SK-N-SH (cell line): ENCODE measurements at regions not wholly inside any gene's neighbourhood (a gene's known extent, or its start where the extent isn't known, plus 50 kb on each side); places are given as distances from the start of the nearest gene placed in this dataset.

Source experiments
- CTCF ChIA-PET: fragments of 300-600, 350-600 bp; formaldehyde crosslinking; extraction: SDS; loops from one replicate; lab custom pipeline; 2021; lab: Yijun Ruan, JAX
- POLR2A ChIA-PET: fragments of 350-600 bp; sonication (Branson Sonifier 250); formaldehyde crosslinking; extraction: SDS; loops from one replicate; lab custom pipeline; 2020; ENCODE audit warnings: antibody characterized with exemption, inconsistent platforms; lab: Yijun Ruan, JAX
- DNase-seq: peaks from one replicate; pipeline ENCODE4 v3.0.0; 2012
- H2AFZ ChIP-seq: fragments of 200-600 bp; sonication (generic); 2 replicates; pipeline ENCODE4 v1.8.1; 2016; ENCODE audit warnings: antibody characterized with exemption, mild to moderate bottlenecking, low read depth
- H3F3A ChIP-seq: fragments of 200-600 bp; sonication (generic); replicated peaks from 2 replicates; pipeline ENCODE3; 2016; ENCODE audit warnings: antibody characterized with exemption, mild to moderate bottlenecking; ENCODE audit not compliant: insufficient read depth
- H3K27ac ChIP-seq, 2 experiments: fragments of 200-500 bp in 1 of 2; fragments of 200-600 bp in 1 of 2; sonication (Bioruptor generic) in 1 of 2; sonication (generic), shearing (Covaris generic) in 1 of 2; 2 replicates each; pipeline versions ENCODE4 v1.5.1 to v1.6.1; 2014 to 2016; ENCODE audit warnings: low read depth in 2 of 2, inconsistent platforms in 1 of 2, low read length in 1 of 2, mild to moderate bottlenecking in 1 of 2, mixed read lengths in 1 of 2
- H3K27me3 ChIP-seq: fragments of 200-600 bp; sonication (generic), shearing (Covaris generic); 2 replicates; pipeline ENCODE4 v1.6.1; 2016; ENCODE audit warnings: mixed run types; ENCODE audit not compliant: insufficient read depth
- H3K36me3 ChIP-seq, 2 experiments: fragments of 200-500 bp in 1 of 2; fragments of 200-600 bp in 1 of 2; sonication (Bioruptor generic) in 1 of 2; sonication (generic) in 1 of 2; replicated peaks in 1 of 2; 2 replicates each; pipeline versions ENCODE3 to v1.5.1; 2014 to 2016; ENCODE audit warnings: low read length in 1 of 2, mild to moderate bottlenecking in 1 of 2; ENCODE audit not compliant: insufficient read depth in 2 of 2, control insufficient read depth in 1 of 2
- H3K4me1 ChIP-seq, 2 experiments: fragments of 200-500 bp in 1 of 2; fragments of 200-600 bp in 1 of 2; sonication (Bioruptor generic) in 1 of 2; sonication (generic), shearing (Covaris generic) in 1 of 2; 2 replicates each; pipeline versions ENCODE4 v1.5.1 to v1.6.1; 2014 to 2016; ENCODE audit warnings: low read depth in 1 of 2, low read length in 1 of 2, mixed run types in 1 of 2; ENCODE audit not compliant: insufficient read depth in 2 of 2, control insufficient read depth in 1 of 2
- H3K4me2 ChIP-seq: fragments of 200-600 bp; sonication (generic), shearing (Covaris generic); 2 replicates; pipeline ENCODE4 v1.6.1; 2017; ENCODE audit warnings: mixed run types
- H3K4me3 ChIP-seq, 2 experiments: fragments of 200-500 bp in 1 of 2; fragments of 200-600 bp in 1 of 2; sonication (Bioruptor generic) in 1 of 2; sonication (generic), shearing (Covaris generic) in 1 of 2; 2 replicates each; pipeline versions ENCODE4 v1.5.1 to v1.8.1; 2014 to 2016; ENCODE audit warnings: low read depth in 2 of 2, inconsistent platforms in 1 of 2, low read length in 1 of 2, mild to moderate bottlenecking in 1 of 2, mixed read lengths in 1 of 2, moderate library complexity in 1 of 2
- H3K79me2 ChIP-seq: fragments of 200-600 bp; sonication (generic); 2 replicates; pipeline ENCODE4 v1.8.1; 2017; ENCODE audit warnings: mild to moderate bottlenecking; ENCODE audit not compliant: insufficient read depth
- H3K9ac ChIP-seq: fragments of 200-600 bp; sonication (generic); 2 replicates; pipeline ENCODE4 v1.6.1; 2017; ENCODE audit warnings: mixed run types
- H3K9me2 ChIP-seq: fragments of 200-600 bp; sonication (generic); 2 replicates; pipeline ENCODE4 v1.6.1; 2017; ENCODE audit warnings: mixed run types
- H3K9me3 ChIP-seq: fragments of 200-600 bp; sonication (generic); 2 replicates; pipeline ENCODE4 v1.6.1; 2017; ENCODE audit warnings: mixed run types, mild to moderate bottlenecking, moderate library complexity
- H4K20me1 ChIP-seq: fragments of 200-600 bp; sonication (generic); 2 replicates; pipeline ENCODE4 v1.6.1; 2017; ENCODE audit warnings: mild to moderate bottlenecking, mixed run types; ENCODE audit not compliant: insufficient read depth
- CHD2 ChIP-seq: fragments of 150-350 bp; IDR thresholded peaks from 2 replicates; pipeline ENCODE4 v1.6.1; 2018; ENCODE audit warnings: low read length; ENCODE audit not compliant: partially characterized antibody
- ELF1 ChIP-seq: IDR thresholded peaks from 2 replicates; pipeline ENCODE4 v1.4.0; 2012
- EP300 ChIP-seq, 2 experiments: IDR thresholded peaks; 2 replicates each; pipeline versions ENCODE4 v1.4.0 to v1.6.1; 2012; ENCODE audit warnings: borderline replicate concordance in 1 of 2, low read depth in 1 of 2, low read length in 1 of 2
- FOSL2 ChIP-seq: IDR thresholded peaks from 2 replicates; pipeline ENCODE4 v1.4.0; 2012; ENCODE audit warnings: low read depth, mild to moderate bottlenecking, moderate library complexity, borderline replicate concordance
- FOXJ3 ChIP-seq: sonication (generic); formaldehyde crosslinking; IDR thresholded peaks from 2 replicates; pipeline ENCODE4 v1.5.1; 2020; ENCODE audit warnings: mild to moderate bottlenecking, missing genetic modification reagents
- GATA2 ChIP-seq: sonication (generic); formaldehyde crosslinking; IDR thresholded peaks from 2 replicates; pipeline ENCODE4 v1.5.0; 2020; ENCODE audit warnings: mild to moderate bottlenecking, missing genetic modification reagents
- MEF2A ChIP-seq: IDR thresholded peaks from 2 replicates; pipeline ENCODE4 v1.4.0; 2012; ENCODE audit warnings: low read depth, borderline replicate concordance
- MXI1 ChIP-seq: IDR thresholded peaks from 2 replicates; pipeline ENCODE4 v1.6.1; 2012; ENCODE audit warnings: mild to moderate bottlenecking, low read depth, low read length, improper control_type of control experiment
- RAD21 ChIP-seq: IDR thresholded peaks from 2 replicates; pipeline ENCODE4 v1.6.1; 2012; ENCODE audit warnings: mild to moderate bottlenecking, low read length
- RCOR1 ChIP-seq: fragments of 150-350 bp; IDR thresholded peaks from 2 replicates; pipeline ENCODE4 v1.6.1; 2017; ENCODE audit warnings: antibody characterized with exemption, low read length
- REST ChIP-seq: IDR thresholded peaks from 2 replicates; pipeline ENCODE4 v1.6.1; 2012; ENCODE audit warnings: mild to moderate bottlenecking, low read depth, low read length, moderate library complexity
- RFX5 ChIP-seq: IDR thresholded peaks from 2 replicates; pipeline ENCODE4 v1.6.1; 2012; ENCODE audit warnings: mild to moderate bottlenecking, improper control_type of control experiment, low read length
- RXRA ChIP-seq: IDR thresholded peaks from 2 replicates; pipeline ENCODE4 v1.4.0; 2012; ENCODE audit warnings: low read depth, mild to moderate bottlenecking, borderline replicate concordance
- SMC3 ChIP-seq: IDR thresholded peaks from 2 replicates; pipeline ENCODE4 v1.6.1; 2012; ENCODE audit warnings: low read depth, low read length, improper control_type of control experiment
- TAF1 ChIP-seq: IDR thresholded peaks from 2 replicates; pipeline ENCODE4 v1.6.1; 2012; ENCODE audit warnings: low read depth, mild to moderate bottlenecking, low read length, moderate library complexity, borderline replicate concordance
- TCF12 ChIP-seq: IDR thresholded peaks from 2 replicates; pipeline ENCODE4 v1.4.0; 2012
- USF1 ChIP-seq: IDR thresholded peaks from 2 replicates; pipeline ENCODE4 v1.4.0; 2012; ENCODE audit warnings: low read depth, borderline replicate concordance
- WGBS: methylation state at CpG from one replicate; pipeline ENCODE4 v1.1.6; 2017; ENCODE audit warnings: low lambda C conversion rate; 5-methylcytosine and 5-hydroxymethylcytosine counted together

GRCh38 chr7:67422601-67423000 is 426.0 kb downstream of the TYW1 start:
- ChIA-PET POLR2A (interaction anchor here (1.6 kb wide), 1 partner anchor 40 kb away, joined by 5 read pairs; no protein-coding TSS in a partner anchor), CTCF (interaction anchor here (0.7 to 1.9 kb wide), 7 partner anchors 12 to 202 kb away, joined by 3 to 6 read pairs (median 3); no protein-coding TSS in a partner anchor)
- Histone ChIP-seq H3K27me3 (no peaks in the 10 kb centered on the region), H3K9ac (no peak overlapping the region), H3K79me2 (no peaks in the 10 kb centered on the region), H2AFZ (no peak overlapping the region), H3K9me3 (no peaks in the 10 kb centered on the region), H4K20me1 (no peaks in the 10 kb centered on the region), H3K9me2 (no peaks in the 10 kb centered on the region), H3K36me3 (no peaks in the 10 kb centered on the region), H3K4me3 (no peak overlapping the region), H3K4me1 (peaks cover 0 to 6% of the 10 kb centered on the region in 2 experiments; a peak in 1 of 4 replicates), H3K4me2 (no peak overlapping the region), H3F3A (no peaks in the 10 kb centered on the region), H3K27ac (peak overlapping the region in 1 of 2 experiments; percentile 81; a peak in 2 of 4 replicates)
- WGBS = 28% methylated on average over 7 of the region's 7 CpGs
- DNase-seq = no peak
- TF ChIP-seq RXRA (no peak), USF1 (no peak), MEF2A (no peak), ELF1 (no peak), FOSL2 (no peak), FOXJ3 (CRISPR knock-in tag) (no peak), SMC3 (no peak), REST (no peak)

GRCh38 chr7:67423065-67423464 is 426.4 kb downstream of the TYW1 start:
- H3K4me1 ChIP-seq = peaks cover 0 to 6% of the 10 kb centered on the region in 2 experiments; a peak in 1 of 4 replicates
- DNase-seq = peak; percentile 83
- H3K9ac ChIP-seq = no peak overlapping the region
- no peak overlapping the region for H2AFZ ChIP-seq
- TF ChIP-seq EP300 (IDR thresholded peaks at IDR 0.05; ENCODE audit: borderline replicate concordance in 1 of 2, low read depth in 1 of 2, low read length in 1 of 2) (peak in 1 of 2 experiments; percentile 90; a peak in 2 of 4 replicates), MEF2A (no peak), FOXJ3 (CRISPR knock-in tag) (peak; percentile 97), RCOR1 (peak; percentile 99), MXI1 (peak; percentile 67; the same call in 1 of the 2 replicates), REST (no peak), TCF12 (peak; percentile 39), RFX5 (0 out of 2 replicates have a peak, but pooled peaks have one; percentile 13), TAF1 (no peak), RAD21 (peak; percentile 30; the same call in 1 of the 2 replicates), CHD2 (no peak), GATA2 (CRISPR knock-in tag) (peak; percentile 96)
- ChIA-PET POLR2A (interaction anchor here (0.6 to 1.6 kb wide), 2 partner anchors 40 to 45 kb away, joined by 3 to 5 read pairs; no protein-coding TSS in a partner anchor), CTCF (interaction anchor here (0.7 to 1.9 kb wide), 8 partner anchors 11 to 202 kb away, joined by 3 to 6 read pairs (median 3); no protein-coding TSS in a partner anchor)
- no peak overlapping the region for H3K4me2 ChIP-seq
- H3K27ac ChIP-seq = peak overlapping the region in 1 of 2 experiments; percentile 81; a peak in 2 of 4 replicates
- no peaks in the 10 kb centered on the region for H3K9me2 ChIP-seq
- WGBS = 6% methylated on average over 9 of the region's 9 CpGs
- no peaks in the 10 kb centered on the region for H4K20me1 ChIP-seq
- H3K79me2 ChIP-seq = no peaks in the 10 kb centered on the region
- no peaks in the 10 kb centered on the region for H3K9me3 ChIP-seq
- no peaks in the 10 kb centered on the region for H3F3A ChIP-seq
- no peaks in the 10 kb centered on the region for H3K27me3 ChIP-seq
- H3K36me3 ChIP-seq = no peaks in the 10 kb centered on the region
- no peak overlapping the region for H3K4me3 ChIP-seq
